Memory B cell (primary cell): ENCODE measurements at regions not wholly inside any gene's neighbourhood (a gene's known extent, or its start where the extent isn't known, plus 50 kb on each side); places are given as distances from the start of the nearest gene placed in this dataset.

Experiments
- ATAC-seq: fragments of 150-1000 bp; cut with Tn5 transposase; 2 replicates; pipeline ENCODE4 v1.10.0; 2021; ENCODE audit warnings: low read depth, mild to moderate bottlenecking, moderate library complexity
- DNase-seq, 2 donors: peaks; one replicate each; pipeline ENCODE4 v3.0.0; 2022; ENCODE audit warnings: low spot score in 2 of 2
- H3K27ac Mint-ChIP-seq: one replicate; pipeline ENCODE4 v1.8.0; 2022; ENCODE audit warnings: mild to moderate bottlenecking, moderate library complexity, mixed read lengths
- H3K27me3 Mint-ChIP-seq: one replicate; pipeline ENCODE4 v1.8.0; 2022; ENCODE audit warnings: mixed read lengths
- H3K36me3 Mint-ChIP-seq: one replicate; pipeline ENCODE4 v1.8.0; 2022; ENCODE audit warnings: mild to moderate bottlenecking, mixed read lengths
- H3K4me1 Mint-ChIP-seq: one replicate; pipeline ENCODE4 v1.8.0; 2022; ENCODE audit warnings: mixed read lengths
- H3K4me3 Mint-ChIP-seq: one replicate; pipeline ENCODE4 v1.8.0; 2022; ENCODE audit warnings: mild to moderate bottlenecking, moderate library complexity, mixed read lengths
- H3K9me3 Mint-ChIP-seq: one replicate; pipeline ENCODE4 v1.8.0; 2022; ENCODE audit warnings: mixed read lengths

GRCh38 chr15:46411900-46412299, 777.1 kb downstream of the SQOR start:
- no peaks in the 10 kb centered on the region for H3K9me3 Mint-ChIP-seq
- no peak overlapping the region for H3K27ac Mint-ChIP-seq
- no peak for ATAC-seq
- no peak for DNase-seq
- no peaks in the 10 kb centered on the region for H3K36me3 Mint-ChIP-seq
- H3K4me3 Mint-ChIP-seq, result no peak overlapping the region
- H3K27me3 Mint-ChIP-seq, result no peaks in the 10 kb centered on the region
- H3K4me1 Mint-ChIP-seq, result no peaks in the 10 kb centered on the region

DNA sequence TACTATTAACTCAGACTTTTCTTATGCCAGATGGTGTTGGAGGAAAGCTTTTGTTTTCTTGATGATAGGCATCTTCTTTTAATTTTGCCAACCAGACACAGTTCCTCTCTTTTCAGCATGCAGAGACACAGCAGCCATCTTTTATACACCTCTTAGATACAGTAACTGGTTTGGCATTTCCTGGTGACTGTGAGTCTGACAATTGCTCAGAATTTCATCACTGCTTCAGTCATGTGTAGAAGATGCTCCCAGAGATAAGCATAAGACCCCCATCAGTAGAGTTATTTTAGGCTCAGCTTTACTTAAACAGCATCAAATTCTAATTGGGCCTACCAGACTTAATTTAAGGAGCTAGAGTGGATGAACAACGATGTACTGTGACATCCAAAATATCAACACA, 779.0 kb downstream of the SQOR start:
- no peaks in the 10 kb centered on the region for H3K9me3 Mint-ChIP-seq

GRCh38 chr15:46416544-46416943, 781.7 kb downstream of the SQOR start:
- no peak overlapping the region for H3K4me3 Mint-ChIP-seq
- H3K36me3 Mint-ChIP-seq, result no peaks in the 10 kb centered on the region
- DNase-seq (no peak), ATAC-seq (no peak)
- H3K4me1 Mint-ChIP-seq, result no peaks in the 10 kb centered on the region
- no peaks in the 10 kb centered on the region for H3K27me3 Mint-ChIP-seq
- H3K27ac Mint-ChIP-seq, result no peak overlapping the region
- H3K9me3 Mint-ChIP-seq, result no peaks in the 10 kb centered on the region

More for the DNA sequence above, 779.0 kb downstream of the SQOR start:
- DNase-seq (no peak), ATAC-seq (no peak)
- Mint-ChIP-seq H3K4me3 (no peak overlapping the region), H3K27ac (no peak overlapping the region), H3K36me3 (no peaks in the 10 kb centered on the region), H3K27me3 (no peaks in the 10 kb centered on the region), H3K4me1 (no peaks in the 10 kb centered on the region)

- H3K27me3 Mint-ChIP-seq, result no peaks in the 10 kb centered on the region
- H3K27ac Mint-ChIP-seq, result no peak overlapping the region
- no peak for DNase-seq
- ATAC-seq, result no peak
- H3K9me3 Mint-ChIP-seq, result peaks cover 3% of the 10 kb centered on the region
- H3K36me3 Mint-ChIP-seq, result no peaks in the 10 kb centered on the region
- H3K4me1 Mint-ChIP-seq, result no peaks in the 10 kb centered on the region
- H3K4me3 Mint-ChIP-seq, result no peak overlapping the region
Observed at GRCh38 chr15:46420990-46421389, 786.2 kb downstream of the SQOR start.

- H3K4me1 Mint-ChIP-seq, result no peaks in the 10 kb centered on the region
- no peak overlapping the region for H3K27ac Mint-ChIP-seq
- no peaks in the 10 kb centered on the region for H3K36me3 Mint-ChIP-seq
- peaks cover 4% of the 10 kb centered on the region for H3K9me3 Mint-ChIP-seq
- no peak for ATAC-seq
- no peak for DNase-seq
- H3K27me3 Mint-ChIP-seq, result no peaks in the 10 kb centered on the region
- H3K4me3 Mint-ChIP-seq, result no peak overlapping the region
Observed at GRCh38 chr15:46441294-46442062, 806.6 kb downstream of the SQOR start.

GRCh38 chr15:46442184-46442583, 807.4 kb downstream of the SQOR start:
- no peaks in the 10 kb centered on the region for H3K4me1 Mint-ChIP-seq
- no peak for ATAC-seq
- no peak for DNase-seq
- H3K9me3 Mint-ChIP-seq, result peaks cover 2% of the 10 kb centered on the region
- no peaks in the 10 kb centered on the region for H3K27me3 Mint-ChIP-seq
- no peak overlapping the region for H3K4me3 Mint-ChIP-seq
- H3K36me3 Mint-ChIP-seq, result no peaks in the 10 kb centered on the region
- no peak overlapping the region for H3K27ac Mint-ChIP-seq

- Mint-ChIP-seq H3K36me3 (no peaks in the 10 kb centered on the region), H3K27ac (no peak overlapping the region), H3K4me1 (no peaks in the 10 kb centered on the region), H3K4me3 (no peak overlapping the region), H3K27me3 (no peaks in the 10 kb centered on the region), H3K9me3 (peaks cover 2% of the 10 kb centered on the region)
- no peak for DNase-seq
- ATAC-seq, result no peak
Observed at GRCh38 chr15:46442901-46443590, 808.2 kb downstream of the SQOR start.

DNA sequence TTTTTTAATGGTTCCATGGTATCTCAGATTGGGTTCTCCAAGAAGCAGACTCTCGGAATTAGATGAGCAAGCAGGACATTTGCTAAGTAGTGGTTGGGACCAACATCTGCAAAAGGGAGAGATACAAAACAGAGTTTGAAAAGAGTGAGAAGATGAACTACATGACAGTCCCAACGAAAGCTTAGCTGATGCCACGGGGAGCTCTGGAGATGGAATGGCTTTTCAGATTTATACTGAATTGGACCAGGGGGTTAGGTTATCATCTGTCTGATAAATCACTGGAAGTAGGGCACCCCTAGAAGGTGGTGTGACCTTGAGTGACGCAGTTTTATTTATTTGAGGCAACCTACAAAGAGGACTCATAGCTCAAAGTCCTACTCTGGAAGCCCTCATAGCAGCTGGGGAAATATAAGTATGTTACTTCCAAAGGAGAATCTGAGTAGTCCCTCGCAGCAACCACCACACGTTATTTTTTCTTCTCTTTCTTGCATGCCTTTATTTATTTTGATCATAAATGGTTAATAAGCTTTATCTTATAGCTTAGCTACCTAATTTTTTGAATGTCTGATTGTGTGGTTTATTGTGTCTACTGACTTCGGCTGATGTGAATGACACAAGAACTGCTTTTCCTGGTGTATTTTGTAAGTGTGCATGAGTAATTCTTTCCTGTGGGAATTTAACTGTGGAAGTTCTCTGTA, 815.4 kb downstream of the SQOR start:
- no peaks in the 10 kb centered on the region for H3K36me3 Mint-ChIP-seq
- no peak overlapping the region for H3K4me3 Mint-ChIP-seq
- ATAC-seq (no peak), DNase-seq (no peak)
- no peaks in the 10 kb centered on the region for H3K4me1 Mint-ChIP-seq
- no peaks in the 10 kb centered on the region for H3K27me3 Mint-ChIP-seq
- H3K9me3 Mint-ChIP-seq, result peaks cover 5% of the 10 kb centered on the region
- H3K27ac Mint-ChIP-seq, result no peak overlapping the region

GRCh38 chr15:46450810-46451182, 816.0 kb downstream of the SQOR start:
- H3K4me1 Mint-ChIP-seq, result no peaks in the 10 kb centered on the region
- H3K27me3 Mint-ChIP-seq, result no peaks in the 10 kb centered on the region
- no peak overlapping the region for H3K4me3 Mint-ChIP-seq
- H3K9me3 Mint-ChIP-seq, result peaks cover 4% of the 10 kb centered on the region
- no peak for DNase-seq
- H3K36me3 Mint-ChIP-seq, result no peaks in the 10 kb centered on the region
- ATAC-seq, result no peak
- no peak overlapping the region for H3K27ac Mint-ChIP-seq

DNA sequence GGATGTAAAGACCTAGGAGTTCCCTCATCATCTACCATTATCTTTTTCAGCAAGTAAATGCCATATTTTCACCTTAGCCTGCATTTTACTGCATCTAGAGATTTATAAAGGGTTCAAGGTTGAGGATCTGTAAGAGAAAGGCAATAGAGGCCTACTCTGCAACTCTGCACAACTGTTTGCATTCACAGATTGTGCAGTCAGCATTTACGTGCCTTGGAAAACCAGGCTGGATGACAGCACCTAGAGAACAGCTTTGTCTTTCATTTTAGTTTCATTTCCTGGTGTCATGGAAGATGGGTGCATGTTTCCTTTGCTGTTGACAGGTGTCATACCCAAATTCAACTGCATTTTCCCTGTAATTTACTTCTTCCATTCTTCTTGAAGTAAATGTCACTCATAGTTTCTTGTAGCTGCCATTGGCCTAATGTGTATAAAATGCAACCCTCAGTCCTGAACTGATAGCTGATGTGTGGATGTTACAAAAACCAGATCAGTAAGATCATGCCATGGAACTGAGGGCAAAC, 817.5 kb downstream of the SQOR start:
- H3K4me3 Mint-ChIP-seq, result no peak overlapping the region
- H3K9me3 Mint-ChIP-seq, result peaks cover 4% of the 10 kb centered on the region
- no peak for ATAC-seq
- H3K27me3 Mint-ChIP-seq, result no peaks in the 10 kb centered on the region
- H3K4me1 Mint-ChIP-seq, result no peaks in the 10 kb centered on the region
- H3K27ac Mint-ChIP-seq, result no peak overlapping the region
- no peak for DNase-seq
- no peaks in the 10 kb centered on the region for H3K36me3 Mint-ChIP-seq

DNA sequence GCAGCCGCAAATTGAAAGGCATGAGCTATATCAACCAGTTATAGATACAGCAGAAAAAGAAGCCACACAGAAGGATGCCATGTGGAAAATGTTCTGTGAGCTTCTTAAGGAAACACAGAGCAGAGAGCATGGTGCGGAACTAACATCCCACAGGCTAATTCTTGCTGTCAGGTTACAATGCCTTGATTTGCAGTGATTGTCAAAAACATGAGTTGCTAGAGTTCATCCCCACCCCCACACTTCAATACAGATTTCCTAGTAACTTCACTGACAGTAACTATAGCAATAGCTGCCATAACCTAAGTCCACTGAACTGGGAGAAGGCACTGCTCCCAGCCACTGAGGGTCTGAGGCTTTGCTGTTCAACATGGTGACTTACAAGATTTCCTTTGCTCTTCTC, 821.6 kb downstream of the SQOR start:
- Mint-ChIP-seq H3K36me3 (no peaks in the 10 kb centered on the region), H3K27me3 (no peaks in the 10 kb centered on the region), H3K4me1 (no peaks in the 10 kb centered on the region), H3K4me3 (no peak overlapping the region), H3K9me3 (peaks cover 2% of the 10 kb centered on the region), H3K27ac (no peak overlapping the region)
- no peak for DNase-seq
- ATAC-seq, result no peak

DNA sequence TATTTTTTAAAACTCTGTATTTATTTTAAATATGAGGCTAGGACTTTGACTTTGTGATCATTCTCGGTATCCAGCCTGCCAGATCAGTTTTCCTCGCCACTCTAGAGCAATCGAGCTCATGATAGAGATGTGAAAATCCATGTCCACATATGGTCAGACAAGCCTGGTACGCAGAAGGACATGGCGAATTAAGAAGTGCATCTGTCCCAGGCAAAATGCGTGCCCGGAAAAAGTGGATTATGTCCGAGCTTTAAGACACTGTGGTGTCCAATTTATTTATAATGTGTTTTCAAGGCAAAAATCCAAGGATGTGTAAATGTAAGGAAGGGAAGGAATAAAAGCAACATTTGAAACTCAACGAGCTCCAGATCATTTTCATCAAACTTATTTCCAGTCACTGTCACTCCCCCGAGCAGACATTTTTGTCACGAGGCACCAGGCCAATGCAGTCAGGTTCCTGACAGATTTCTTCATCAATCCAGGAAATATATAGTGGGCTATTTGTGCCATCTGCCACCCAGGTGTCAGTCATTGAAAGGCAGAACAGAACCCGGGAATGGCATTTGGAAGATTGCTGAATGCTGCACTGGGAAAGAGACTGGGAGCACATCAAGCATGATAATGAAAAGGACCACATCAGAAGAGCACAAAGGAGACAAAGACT, 825.7 kb downstream of the SQOR start:
- Mint-ChIP-seq H3K27ac (no peak overlapping the region), H3K27me3 (no peaks in the 10 kb centered on the region), H3K4me3 (no peak overlapping the region), H3K4me1 (no peaks in the 10 kb centered on the region), H3K36me3 (no peaks in the 10 kb centered on the region), H3K9me3 (peaks cover 5% of the 10 kb centered on the region)
- DNase-seq (no peak), ATAC-seq (no peak)

DNA sequence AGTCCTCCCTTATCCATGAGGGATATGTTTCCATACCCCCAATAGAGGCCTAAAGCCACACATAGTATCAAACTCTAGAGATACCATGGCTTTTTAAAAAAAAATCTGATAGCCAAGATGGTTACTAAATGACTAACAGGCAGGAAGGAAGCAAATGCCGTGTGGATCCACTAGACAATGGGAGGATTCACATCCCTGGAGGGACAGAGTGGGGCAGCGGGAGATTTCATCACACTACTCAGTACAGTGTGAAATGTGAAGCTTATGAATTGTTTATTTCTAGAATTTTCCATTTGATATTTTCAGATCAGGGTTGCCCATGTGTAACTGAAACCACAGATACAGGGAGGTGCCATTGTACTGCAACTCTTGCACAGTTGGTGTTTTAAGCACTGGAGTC, 826.6 kb downstream of the SQOR start:
- Mint-ChIP-seq H3K27ac (no peak overlapping the region), H3K4me1 (no peaks in the 10 kb centered on the region), H3K9me3 (peaks cover 5% of the 10 kb centered on the region), H3K36me3 (no peaks in the 10 kb centered on the region), H3K4me3 (no peak overlapping the region), H3K27me3 (no peaks in the 10 kb centered on the region)
- DNase-seq (no peak), ATAC-seq (no peak)

DNA sequence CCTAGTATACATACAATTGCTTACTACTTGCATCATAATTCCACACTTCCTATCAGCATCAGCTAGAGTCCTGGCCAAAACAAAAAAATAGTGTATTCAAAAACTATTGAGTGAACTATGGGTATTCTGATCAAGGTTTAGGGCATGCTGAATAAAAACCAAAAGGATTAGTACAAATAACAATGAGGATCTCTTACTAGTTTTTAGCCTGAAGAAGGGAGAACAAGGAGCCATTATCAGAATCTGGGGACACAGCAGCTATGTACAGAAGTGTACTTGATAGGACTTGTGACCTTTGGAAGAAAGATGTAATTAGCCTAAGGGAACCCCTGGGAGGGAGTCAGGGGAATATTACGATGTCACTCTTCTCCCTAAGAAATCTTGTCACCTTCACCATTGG, 832.2 kb downstream of the SQOR start:
- Mint-ChIP-seq H3K9me3 (peaks cover 6% of the 10 kb centered on the region), H3K4me3 (no peak overlapping the region), H3K36me3 (no peaks in the 10 kb centered on the region), H3K27me3 (no peaks in the 10 kb centered on the region), H3K27ac (no peak overlapping the region), H3K4me1 (no peaks in the 10 kb centered on the region)
- ATAC-seq (no peak), DNase-seq (no peak)
